SK-N-SH treated with all-trans-retinoic acid at 6 μM for 48 hours (cell line): ENCODE measurements at regions not wholly inside any gene's neighbourhood (a gene's known extent, or its start where the extent isn't known, plus 50 kb on each side); places are given as distances from the start of the nearest gene placed in this dataset.

ENCODE experiments used
- ATAC-seq: fragments of 200-7000 bp; cut with Tn5 transposase; 3 replicates; pipeline ENCODE4 v1.9.1; 2020; ENCODE audit warnings: mild to moderate bottlenecking, moderate library complexity
- BACH2 ChIP-seq: fragments of 250-450 bp; sonication (Bioruptor Pico); IDR thresholded peaks from 2 replicates; pipeline ENCODE4 v1.9.0; 2021; ENCODE audit warnings: mild to moderate bottlenecking, borderline replicate concordance
- CSDC2 ChIP-seq: fragments of 250-450 bp; sonication (Bioruptor Pico); IDR thresholded peaks from 2 replicates; pipeline ENCODE4 v1.5.0; 2020; ENCODE audit warnings: mild to moderate bottlenecking, moderate library complexity
- CSRNP3 ChIP-seq: fragments of 250-450 bp; sonication (Bioruptor Pico); IDR thresholded peaks from 2 replicates; pipeline ENCODE4 v1.5.1; 2021; ENCODE audit warnings: mild to moderate bottlenecking, moderate library complexity
- ESRRG ChIP-seq: fragments of 250-450 bp; sonication (Bioruptor Pico); IDR thresholded peaks from 2 replicates; pipeline ENCODE4 v1.6.1; 2021; ENCODE audit warnings: mild to moderate bottlenecking
- GLIS3 ChIP-seq: fragments of 250-450 bp; sonication (Bioruptor Pico); IDR thresholded peaks from 2 replicates; pipeline ENCODE4 v1.5.0; 2020; ENCODE audit warnings: mild to moderate bottlenecking, moderate library complexity
- ISL1 ChIP-seq: fragments of 250-450 bp; sonication (Bioruptor Pico); IDR thresholded peaks from 2 replicates; pipeline ENCODE4 v2.1.2; 2022; ENCODE audit warnings: mild to moderate bottlenecking, moderate library complexity
- OSR1 ChIP-seq: fragments of 250-450 bp; sonication (Bioruptor Pico); IDR thresholded peaks from 2 replicates; pipeline ENCODE4 v1.8.0; 2022; ENCODE audit warnings: moderate library complexity, mild to moderate bottlenecking, inconsistent platforms
- PATZ1 ChIP-seq: fragments of 250-450 bp; sonication (Bioruptor Pico); IDR thresholded peaks from 2 replicates; pipeline ENCODE4 v1.8.0; 2020; ENCODE audit warnings: mild to moderate bottlenecking, moderate library complexity, borderline replicate concordance
- POU6F1 ChIP-seq: fragments of 250-450 bp; sonication (Bioruptor Pico); IDR thresholded peaks from 2 replicates; pipeline ENCODE4 v1.8.0; 2021; ENCODE audit warnings: low read depth, mild to moderate bottlenecking, moderate library complexity, borderline replicate concordance
- PPARA ChIP-seq: fragments of 250-450 bp; sonication (Bioruptor Pico); IDR thresholded peaks from 2 replicates; pipeline ENCODE4 v1.5.0; 2020; ENCODE audit warnings: mild to moderate bottlenecking, borderline replicate concordance
- RARB ChIP-seq: fragments of 250-450 bp; sonication (Bioruptor Pico); IDR thresholded peaks from 2 replicates; pipeline ENCODE4 v1.8.0; 2021; ENCODE audit warnings: mild to moderate bottlenecking, moderate library complexity
- SNAI2 ChIP-seq: fragments of 250-450 bp; sonication (Bioruptor Pico); IDR thresholded peaks from 2 replicates; pipeline ENCODE4 v1.5.0; 2020; ENCODE audit warnings: mild to moderate bottlenecking, moderate library complexity
- TCF4 ChIP-seq: fragments of 250-450 bp; sonication (Bioruptor Pico); IDR thresholded peaks from 2 replicates; pipeline ENCODE4 v1.8.0; 2021; ENCODE audit warnings: mild to moderate bottlenecking, moderate library complexity, borderline replicate concordance
- TOX ChIP-seq: fragments of 250-450 bp; sonication (Bioruptor Pico); IDR thresholded peaks from 2 replicates; pipeline ENCODE4 v1.8.0; 2021; ENCODE audit warnings: mild to moderate bottlenecking, moderate library complexity, borderline replicate concordance
- TSHZ2 ChIP-seq: fragments of 250-450 bp; sonication (Bioruptor Pico); IDR thresholded peaks from 2 replicates; pipeline ENCODE4 v1.5.0; 2020; ENCODE audit warnings: mild to moderate bottlenecking, moderate library complexity
- ZFP3 ChIP-seq: fragments of 250-450 bp; sonication (Bioruptor Pico); IDR thresholded peaks from 2 replicates; pipeline ENCODE4 v1.5.0; 2020; ENCODE audit warnings: mild to moderate bottlenecking, moderate library complexity
- ZNF565 ChIP-seq: fragments of 450-650 bp; formaldehyde crosslinking; conservative IDR thresholded peaks from 2 replicates; pipeline ENCODE4 v1.5.0; 2020; ENCODE audit warnings: low read depth, mild to moderate bottlenecking, moderate library complexity
- ZNF70 ChIP-seq: fragments of 450-650 bp; formaldehyde crosslinking; IDR thresholded peaks from 2 replicates; pipeline ENCODE4 v1.5.0; 2020; ENCODE audit warnings: mild to moderate bottlenecking, moderate library complexity

GRCh38 chr5:115718927-115719326, 93.1 kb upstream of the TMED7 start:
- TF ChIP-seq ISL1 (CRISPR knock-in tag) (no peak), TSHZ2 (no peak), SNAI2 (no peak), CSRNP3 (CRISPR knock-in tag) (no peak)
- no peak for ATAC-seq

GRCh38 chr5:115713408-115713807, 87.6 kb upstream of the TMED7 start:
- no peak for ATAC-seq
- TF ChIP-seq ZNF70 (CRISPR knock-in tag) = no peak
- no peak for TF ChIP-seq BACH2 (CRISPR knock-in tag)
- TF ChIP-seq POU6F1 (CRISPR knock-in tag) = no peak
- TF ChIP-seq PATZ1 (CRISPR knock-in tag) = no peak
- TF ChIP-seq ZFP3 (CRISPR knock-in tag) = no peak
- TF ChIP-seq TOX (CRISPR knock-in tag) = no peak
- no peak for TF ChIP-seq TCF4 (CRISPR knock-in tag)
- TF ChIP-seq RARB (CRISPR knock-in tag) = no peak
- no peak for TF ChIP-seq ISL1 (CRISPR knock-in tag)
- no peak for TF ChIP-seq OSR1 (CRISPR knock-in tag)
- TF ChIP-seq ESRRG = no peak
- TF ChIP-seq, all 23 proteins: peak for 0

GRCh38 chr5:115709585-115709984, 83.7 kb upstream of the TMED7 start:
- TF ChIP-seq ZNF565 (CRISPR knock-in tag) (no peak), CSDC2 (CRISPR knock-in tag) (no peak)
- no peak for ATAC-seq

GRCh38 chr5:115708819-115709477, 83.1 kb upstream of the TMED7 start:
- no peak for TF ChIP-seq GLIS3 (CRISPR knock-in tag)
- no peak for ATAC-seq

- no peak for TF ChIP-seq ZNF70 (CRISPR knock-in tag)
- no peak for TF ChIP-seq ESRRG
- no peak for TF ChIP-seq ZNF565 (CRISPR knock-in tag)
- ATAC-seq = no peak
Measured at GRCh38 chr5:115703514-115703913, 77.7 kb upstream of the TMED7 start.

- TF ChIP-seq PPARA (CRISPR knock-in tag) (no peak), POU6F1 (CRISPR knock-in tag) (no peak), ISL1 (CRISPR knock-in tag) (no peak), ZFP3 (CRISPR knock-in tag) (no peak), GLIS3 (CRISPR knock-in tag) (no peak), ZNF70 (CRISPR knock-in tag) (no peak), RARB (CRISPR knock-in tag) (no peak), ZNF565 (CRISPR knock-in tag) (no peak), PATZ1 (CRISPR knock-in tag) (no peak), SNAI2 (no peak)
- ATAC-seq = no peak
Measured at GRCh38 chr5:115702025-115702424, 76.2 kb upstream of the TMED7 start.
